ENCODE measurements at regions not wholly inside any gene's neighbourhood (a gene's known extent, or its start where the extent isn't known, plus 50 kb on each side); places are given as distances from the start of the nearest gene placed in this dataset.

DNA sequence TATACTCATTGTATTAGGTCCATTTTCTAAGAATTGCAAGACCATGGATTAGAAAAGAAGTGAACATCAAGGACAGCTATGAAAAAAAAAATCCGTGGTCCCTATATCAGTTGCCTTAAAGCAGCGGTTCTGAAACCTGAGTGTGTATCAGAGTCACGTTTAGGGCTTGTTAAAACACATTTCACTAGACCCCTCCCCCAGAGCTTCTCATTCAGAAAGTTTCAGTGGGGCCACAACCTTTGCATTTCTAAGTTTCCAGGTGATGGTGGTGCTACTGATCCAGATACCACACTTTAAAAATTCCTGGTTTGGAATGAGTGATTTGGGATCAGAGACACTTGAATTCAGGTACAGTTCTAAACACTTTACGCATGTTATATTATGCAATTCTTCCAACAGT, 96.1 kb upstream of the PRMT6 start:
- FAIRE-seq: no peak
- Histone ChIP-seq H3K4me1 (ENCODE audit: control insufficient read depth, extremely low read depth, insufficient read depth, low read length) (no peaks in the 10 kb centered on the region), H3K27me3 (ENCODE audit: control insufficient read depth in 2 of 2, insufficient read depth in 2 of 2, low read length in 2 of 2) (no peaks in the 10 kb centered on the region), H4K20me1 (replicated peaks; ENCODE audit: control insufficient read depth, extremely low read depth, insufficient read depth, low read length) (no peaks in the 10 kb centered on the region), H3K27ac (ENCODE audit: insufficient read depth, low read depth, low read length) (no peak overlapping the region), H3K9me3 (replicated peaks; ENCODE audit: control insufficient read depth, insufficient read depth, low read length) (no peaks in the 10 kb centered on the region), H3K79me2 (ENCODE audit: control insufficient read depth, insufficient read depth, low read length) (no peaks in the 10 kb centered on the region), H2AFZ (ENCODE audit: low read depth, low read length) (no peak overlapping the region), H3K9me1 (replicated peaks; ENCODE audit: control insufficient read depth, extremely low read depth, insufficient read depth, low read length) (no peaks in the 10 kb centered on the region), H3K4me3 (replicated peaks in 1 of 3; ENCODE audit: insufficient read depth in 1 of 3, low read depth in 1 of 3, low read length in 3 of 3) (no peak overlapping the region), H3K36me3 (ENCODE audit: control insufficient read depth in 2 of 2, extremely low read depth in 1 of 2, insufficient read depth in 2 of 2, low read length in 2 of 2) (no peaks in the 10 kb centered on the region), H3K4me2 (ENCODE audit: insufficient read depth, low read length) (no peak overlapping the region), H3K9ac (replicated peaks; ENCODE audit: extremely low read depth, insufficient read depth, low read length) (no peak overlapping the region)
- DNase-seq (ENCODE audit: low read depth, low spot score): no peak
- intact Hi-C loops (cut with micrococcal nuclease): no loop called here
- dilution Hi-C loops (cut with MboI; ENCODE audit: extremely low pct_ligation_motif_present, low sequenced_read_pairs): no loop called here
- POLR2A ChIA-PET: no interaction called here
- CTCF ChIA-PET: no interaction called here
- TF ChIP-seq MYC (IDR thresholded peaks at IDR 0.05; ENCODE audit: low read depth, low read length) (no peak), JUN (IDR thresholded peaks at IDR 0.05; ENCODE audit: borderline replicate concordance, insufficient read depth, insufficient read length, low read depth) (no peak), FOS (IDR thresholded peaks at IDR 0.05; ENCODE audit: borderline replicate concordance, insufficient read depth, low read length) (no peak), POLR2A (IDR thresholded peaks at IDR 0.05; ENCODE audit: low read depth, low read length) (no peak), POLR2AphosphoS5 (IDR thresholded peaks at IDR 0.05; ENCODE audit: insufficient read depth, low read depth, low read length) (no peak), EZH2 (IDR thresholded peaks at IDR 0.05; ENCODE audit: borderline replicate concordance, low read depth, low read length, severe bottlenecking) (no peak), GATA2 (IDR thresholded peaks at IDR 0.05; ENCODE audit: insufficient read depth, insufficient read length, low read depth, low read length) (no peak)
- TF ChIP-seq, protein P1, sequence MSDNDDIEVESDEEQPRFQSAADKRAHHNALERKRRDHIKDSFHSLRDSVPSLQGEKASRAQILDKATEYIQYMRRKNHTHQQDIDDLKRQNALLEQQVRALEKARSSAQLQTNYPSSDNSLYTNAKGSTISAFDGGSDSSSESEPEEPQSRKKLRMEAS (IDR thresholded peaks at IDR 0.05; ENCODE audit: insufficient read depth, insufficient read length): no peak
- TF ChIP-seq, protein P2, sequence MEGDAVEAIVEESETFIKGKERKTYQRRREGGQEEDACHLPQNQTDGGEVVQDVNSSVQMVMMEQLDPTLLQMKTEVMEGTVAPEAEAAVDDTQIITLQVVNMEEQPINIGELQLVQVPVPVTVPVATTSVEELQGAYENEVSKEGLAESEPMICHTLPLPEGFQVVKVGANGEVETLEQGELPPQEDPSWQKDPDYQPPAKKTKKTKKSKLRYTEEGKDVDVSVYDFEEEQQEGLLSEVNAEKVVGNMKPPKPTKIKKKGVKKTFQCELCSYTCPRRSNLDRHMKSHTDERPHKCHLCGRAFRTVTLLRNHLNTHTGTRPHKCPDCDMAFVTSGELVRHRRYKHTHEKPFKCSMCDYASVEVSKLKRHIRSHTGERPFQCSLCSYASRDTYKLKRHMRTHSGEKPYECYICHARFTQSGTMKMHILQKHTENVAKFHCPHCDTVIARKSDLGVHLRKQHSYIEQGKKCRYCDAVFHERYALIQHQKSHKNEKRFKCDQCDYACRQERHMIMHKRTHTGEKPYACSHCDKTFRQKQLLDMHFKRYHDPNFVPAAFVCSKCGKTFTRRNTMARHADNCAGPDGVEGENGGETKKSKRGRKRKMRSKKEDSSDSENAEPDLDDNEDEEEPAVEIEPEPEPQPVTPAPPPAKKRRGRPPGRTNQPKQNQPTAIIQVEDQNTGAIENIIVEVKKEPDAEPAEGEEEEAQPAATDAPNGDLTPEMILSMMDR (IDR thresholded peaks at IDR 0.05; ENCODE audit: extremely low read depth in 1 of 2, insufficient read depth in 1 of 2, low read depth in 1 of 2, low read length in 2 of 2): no peak
- no TSS peak for BruUV-seq (replicated peaks)

Data from endothelial cell of umbilical vein (primary cell).